ENCODE measurements at regions not wholly inside any gene's neighbourhood (a gene's known extent, or its start where the extent isn't known, plus 50 kb on each side); places are given as distances from the start of the nearest gene placed in this dataset.
A peak's percentile ranks its signal among the peaks of the same experiment; 100 is the strongest.

DNA sequence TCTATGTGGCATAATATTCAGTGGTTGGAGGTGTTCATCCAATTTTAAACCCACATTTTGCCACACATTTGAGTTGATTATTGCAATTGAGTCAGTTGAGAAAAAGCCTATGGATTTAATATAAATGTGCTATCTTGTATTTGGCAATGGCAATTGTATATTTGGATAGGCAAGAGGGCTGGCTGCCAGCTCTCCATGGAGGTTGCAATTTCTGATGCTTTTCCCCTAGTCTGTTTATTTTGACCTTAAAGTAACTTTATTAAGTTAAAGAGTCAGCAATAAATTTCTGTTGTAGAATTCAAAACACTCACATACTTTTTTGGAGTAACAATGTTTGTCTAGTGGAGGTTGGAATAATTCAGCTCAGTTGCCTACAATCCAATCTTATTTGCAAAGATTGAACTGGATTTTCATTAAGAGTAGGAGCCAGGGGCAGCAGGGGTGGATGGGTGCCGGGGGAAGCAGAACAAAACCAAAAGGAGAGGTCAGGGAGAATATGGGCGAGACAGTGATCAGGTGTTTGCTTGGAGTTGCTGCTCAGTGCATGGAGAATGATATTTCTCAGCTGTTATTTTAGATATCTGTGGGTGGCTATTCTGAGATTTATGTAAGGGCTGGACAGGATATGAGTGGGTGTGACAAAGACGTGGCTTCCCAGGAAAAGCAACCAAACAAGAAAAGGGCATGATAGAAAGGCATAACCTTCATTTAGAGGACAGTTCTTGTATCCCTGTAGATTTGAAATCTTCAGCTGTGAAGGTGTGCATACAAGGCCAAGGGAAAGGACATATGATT is 163.0 kb downstream of the HDGFL1 start:
- Mint-ChIP-seq H3K9me3 (peaks cover 18% of the 10 kb centered on the region), H3K36me3 (ENCODE audit: low read depth) (peaks cover 16% of the 10 kb centered on the region), H3K27me3 (ENCODE audit: low read depth) (no peaks in the 10 kb centered on the region), H3K4me1 (peaks cover 31% of the 10 kb centered on the region), H3K4me3 (no peak overlapping the region), H3K27ac (ENCODE audit: unreplicated experiment) (peak overlapping the region; percentile 5)
- no peak for TF ChIP-seq CTCF (conservative IDR thresholded peaks at IDR 0.05)
- no peak for DNase-seq (ENCODE audit: low read depth, low spot score)

GRCh38 chr6:22736740-22737139 is 167.4 kb downstream of the HDGFL1 start:
- no peak for TF ChIP-seq CTCF (conservative IDR thresholded peaks at IDR 0.05)
- no peak for DNase-seq (ENCODE audit: low read depth, low spot score)
- Mint-ChIP-seq H3K9me3 (peaks cover 26% of the 10 kb centered on the region), H3K27ac (ENCODE audit: unreplicated experiment) (no peak overlapping the region), H3K27me3 (ENCODE audit: low read depth) (no peaks in the 10 kb centered on the region), H3K4me3 (no peak overlapping the region), H3K4me1 (peaks cover 29% of the 10 kb centered on the region), H3K36me3 (ENCODE audit: low read depth) (peaks cover 18% of the 10 kb centered on the region)

DNA sequence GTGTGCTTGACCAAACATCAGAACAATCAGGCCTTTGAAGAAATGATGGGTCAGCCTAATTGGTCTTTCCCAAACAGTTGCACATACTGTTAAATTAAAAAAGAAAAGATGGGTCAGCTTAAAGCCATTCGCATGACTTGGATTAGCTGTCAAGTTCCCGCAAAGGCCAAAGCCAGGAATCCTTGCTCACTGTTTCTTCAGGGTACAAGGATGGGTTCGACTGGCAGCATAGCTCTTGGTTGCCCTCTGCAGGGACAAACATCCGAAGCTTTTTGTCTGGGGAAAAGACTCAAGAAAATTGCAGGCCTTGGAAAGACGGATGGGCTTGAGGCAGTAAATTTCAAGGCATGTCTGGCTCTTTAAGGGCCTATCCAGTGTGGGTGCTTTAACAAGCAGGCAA is 168.0 kb downstream of the HDGFL1 start:
- no peak overlapping the region for H3K4me3 Mint-ChIP-seq
- peaks cover 27% of the 10 kb centered on the region for H3K9me3 Mint-ChIP-seq
- DNase-seq (ENCODE audit: low read depth, low spot score) = peak; percentile 62
- no peak overlapping the region for H3K27ac Mint-ChIP-seq (ENCODE audit: unreplicated experiment)
- H3K27me3 Mint-ChIP-seq (ENCODE audit: low read depth) = no peaks in the 10 kb centered on the region
- peaks cover 28% of the 10 kb centered on the region for H3K4me1 Mint-ChIP-seq
- TF ChIP-seq CTCF (conservative IDR thresholded peaks at IDR 0.05) = peak; percentile 71
- peaks cover 20% of the 10 kb centered on the region for H3K36me3 Mint-ChIP-seq (ENCODE audit: low read depth)

DNA sequence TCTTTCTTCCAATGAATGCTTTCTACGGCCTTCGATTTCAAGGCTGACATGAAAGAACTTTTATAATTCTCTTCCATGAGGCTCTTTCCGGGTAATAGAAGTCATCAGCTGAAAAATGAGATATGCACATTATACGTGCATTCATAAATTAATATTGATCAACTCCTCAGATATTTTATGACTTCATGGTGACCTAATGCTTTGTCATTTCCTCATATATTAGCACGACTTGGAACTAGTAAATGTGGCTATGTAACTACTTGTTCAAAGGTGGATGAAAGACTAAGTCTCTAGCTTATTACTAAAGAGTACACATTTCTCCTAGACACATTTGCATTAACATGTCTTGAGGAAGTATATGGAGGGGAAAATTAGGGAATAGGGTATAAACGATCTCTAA is 168.8 kb downstream of the HDGFL1 start:
- Mint-ChIP-seq H3K27me3 (ENCODE audit: low read depth) (no peaks in the 10 kb centered on the region), H3K4me3 (no peak overlapping the region), H3K9me3 (peaks cover 23% of the 10 kb centered on the region), H3K36me3 (ENCODE audit: low read depth) (peaks cover 20% of the 10 kb centered on the region), H3K4me1 (peaks cover 24% of the 10 kb centered on the region), H3K27ac (ENCODE audit: unreplicated experiment) (no peak overlapping the region)
- DNase-seq (ENCODE audit: low read depth, low spot score) = no peak
- TF ChIP-seq CTCF (conservative IDR thresholded peaks at IDR 0.05) = no peak

DNA sequence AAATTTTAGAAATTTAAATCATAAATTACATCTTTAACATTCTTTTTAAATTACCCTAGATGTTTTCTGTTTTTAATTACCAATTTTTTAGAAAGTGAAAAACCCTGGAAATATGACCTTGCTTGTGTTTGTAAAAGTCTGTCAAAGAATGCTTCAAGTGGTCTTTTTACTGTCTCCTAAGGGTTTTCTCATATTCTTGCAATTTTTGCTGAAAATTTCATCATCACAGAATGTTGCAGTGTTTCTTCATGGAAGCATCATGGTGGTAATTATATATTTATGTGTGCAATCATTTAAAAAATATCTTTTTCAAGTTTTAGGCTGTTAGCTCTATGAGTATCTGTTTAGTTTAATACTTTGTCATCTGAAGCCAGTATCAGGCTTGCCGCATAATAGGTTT is 178.2 kb downstream of the HDGFL1 start:
- Mint-ChIP-seq H3K9me3 (peaks cover 3% of the 10 kb centered on the region), H3K4me1 (peaks cover 8% of the 10 kb centered on the region), H3K36me3 (ENCODE audit: low read depth) (peaks cover 2% of the 10 kb centered on the region), H3K27me3 (ENCODE audit: low read depth) (no peaks in the 10 kb centered on the region), H3K27ac (ENCODE audit: unreplicated experiment) (no peak overlapping the region), H3K4me3 (no peak overlapping the region)
- DNase-seq (ENCODE audit: low read depth, low spot score) = no peak
- TF ChIP-seq CTCF (conservative IDR thresholded peaks at IDR 0.05) = no peak
